Neutrophil (primary cell): ENCODE measurements at regions not wholly inside any gene's neighbourhood (a gene's known extent, or its start where the extent isn't known, plus 50 kb on each side); places are given as distances from the start of the nearest gene placed in this dataset.
"Not testable (repeated sequence)": the region's sequence is repeated elsewhere in the genome, so short reads cannot be mapped to it uniquely, and the experiment has no call there.

Source experiments
- H3K27ac ChIP-seq: fragments of 200-600 bp; sonication (generic); 2 replicates; pipeline ENCODE4 v1.5.1; 2016; ENCODE audit warnings: mild to moderate bottlenecking, moderate library complexity
- H3K27me3 ChIP-seq: fragments of 200-600 bp; sonication (generic); 2 replicates; pipeline ENCODE4 v1.6.0; 2016; ENCODE audit warnings: mild to moderate bottlenecking
- H3K36me3 ChIP-seq: fragments of 200-600 bp; sonication (generic); 2 replicates; pipeline ENCODE4 v1.5.1; 2017
- H3K4me1 ChIP-seq, 2 experiments: fragments of 200-600 bp in 1 of 2; sonication (generic) in 1 of 2; 1 replicate in 1 of 2; 2 replicates in 1 of 2; pipeline versions ENCODE4 v1.5.1 to v1.6.1; 2013 to 2016; ENCODE audit warnings: low read depth in 1 of 2, low read length in 1 of 2, mild to moderate bottlenecking in 1 of 2, moderate library complexity in 1 of 2; ENCODE audit not compliant: control insufficient read depth in 1 of 2, insufficient read depth in 1 of 2
- H3K4me3 ChIP-seq, 2 experiments: fragments of 200-600 bp in 1 of 2; sonication (generic) in 1 of 2; 1 replicate in 1 of 2; 2 replicates in 1 of 2; pipeline ENCODE4 v1.5.1; 2013 to 2016; ENCODE audit warnings: low read depth in 1 of 2, low read length in 1 of 2, mild to moderate bottlenecking in 1 of 2, moderate library complexity in 1 of 2
- H3K9me3 ChIP-seq: fragments of 200-600 bp; sonication (generic); 2 replicates; pipeline ENCODE4 v1.5.1; 2016
- TF ChIP-seq, protein P1 (sequence below): fragments of 200-600 bp; sonication (generic); IDR thresholded peaks from 2 replicates; pipeline ENCODE4 v1.5.1; 2016; ENCODE audit warnings: antibody characterized with exemption

GRCh38 chr19:30806311-30806710 lies 434.1 kb downstream of the ZNF536 start:
- TF ChIP-seq, protein P1, sequence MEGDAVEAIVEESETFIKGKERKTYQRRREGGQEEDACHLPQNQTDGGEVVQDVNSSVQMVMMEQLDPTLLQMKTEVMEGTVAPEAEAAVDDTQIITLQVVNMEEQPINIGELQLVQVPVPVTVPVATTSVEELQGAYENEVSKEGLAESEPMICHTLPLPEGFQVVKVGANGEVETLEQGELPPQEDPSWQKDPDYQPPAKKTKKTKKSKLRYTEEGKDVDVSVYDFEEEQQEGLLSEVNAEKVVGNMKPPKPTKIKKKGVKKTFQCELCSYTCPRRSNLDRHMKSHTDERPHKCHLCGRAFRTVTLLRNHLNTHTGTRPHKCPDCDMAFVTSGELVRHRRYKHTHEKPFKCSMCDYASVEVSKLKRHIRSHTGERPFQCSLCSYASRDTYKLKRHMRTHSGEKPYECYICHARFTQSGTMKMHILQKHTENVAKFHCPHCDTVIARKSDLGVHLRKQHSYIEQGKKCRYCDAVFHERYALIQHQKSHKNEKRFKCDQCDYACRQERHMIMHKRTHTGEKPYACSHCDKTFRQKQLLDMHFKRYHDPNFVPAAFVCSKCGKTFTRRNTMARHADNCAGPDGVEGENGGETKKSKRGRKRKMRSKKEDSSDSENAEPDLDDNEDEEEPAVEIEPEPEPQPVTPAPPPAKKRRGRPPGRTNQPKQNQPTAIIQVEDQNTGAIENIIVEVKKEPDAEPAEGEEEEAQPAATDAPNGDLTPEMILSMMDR, result no peak
- Histone ChIP-seq H3K36me3 (no peaks in the 10 kb centered on the region), H3K27me3 (peaks cover 2% of the 10 kb centered on the region)

GRCh38 chr19:30804751-30805150 lies 432.6 kb downstream of the ZNF536 start:
- H3K27ac ChIP-seq, result no peak overlapping the region
- H3K4me3 ChIP-seq, result no peak overlapping the region
- no peaks in the 10 kb centered on the region for H3K36me3 ChIP-seq
- TF ChIP-seq, protein P1, result no peak
- peaks cover 9% of the 10 kb centered on the region for H3K27me3 ChIP-seq
- H3K9me3 ChIP-seq, result no peaks in the 10 kb centered on the region
- peaks cover 0 to 10% of the 10 kb centered on the region in 2 experiments for H3K4me1 ChIP-seq

More at GRCh38 chr19:30806311-30806710, 434.1 kb downstream of the ZNF536 start:
- Histone ChIP-seq H3K4me1 (peaks cover 12 to 20% of the 10 kb centered on the region in 2 experiments), H3K9me3 (no peaks in the 10 kb centered on the region), H3K4me3 (no peak overlapping the region), H3K27ac (no peak overlapping the region)

DNA sequence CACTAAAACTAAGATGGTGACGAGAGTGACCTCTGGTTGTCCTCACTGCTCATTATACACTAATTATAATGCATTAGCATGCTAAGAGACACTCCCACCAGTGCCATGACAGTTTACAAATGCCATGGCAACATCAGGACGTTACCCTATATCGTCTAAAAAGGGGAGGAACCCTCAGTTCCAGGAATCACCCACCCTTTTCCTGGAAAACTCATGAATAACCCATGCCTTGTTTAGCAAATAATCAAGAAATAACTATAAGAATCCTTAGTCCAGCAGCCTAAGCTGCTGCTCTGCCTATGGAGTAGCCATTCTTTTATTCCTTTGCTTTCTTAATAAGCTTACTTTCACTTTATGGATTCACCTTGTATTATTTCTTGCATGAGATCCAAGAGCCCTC lies 432.1 kb downstream of the ZNF536 start:
- not testable (repeated sequence) for H3K36me3 ChIP-seq, H3K4me3 ChIP-seq, H3K9me3 ChIP-seq, H3K27ac ChIP-seq
- Histone ChIP-seq H3K4me1 (peaks cover 0 to 12% of the 10 kb centered on the region in 2 experiments), H3K27me3 (peaks cover 13% of the 10 kb centered on the region)

- H3K9me3 ChIP-seq, result no peaks in the 10 kb centered on the region
- H3K36me3 ChIP-seq, result no peaks in the 10 kb centered on the region
- no peak overlapping the region for H3K4me3 ChIP-seq
- TF ChIP-seq, protein P1, result no peak
- H3K27ac ChIP-seq, result no peak overlapping the region
- peaks cover 0 to 12% of the 10 kb centered on the region in 2 experiments for H3K4me1 ChIP-seq
- H3K27me3 ChIP-seq, result peaks cover 26% of the 10 kb centered on the region
Measured at GRCh38 chr19:30802424-30803013, 430.3 kb downstream of the ZNF536 start.

DNA sequence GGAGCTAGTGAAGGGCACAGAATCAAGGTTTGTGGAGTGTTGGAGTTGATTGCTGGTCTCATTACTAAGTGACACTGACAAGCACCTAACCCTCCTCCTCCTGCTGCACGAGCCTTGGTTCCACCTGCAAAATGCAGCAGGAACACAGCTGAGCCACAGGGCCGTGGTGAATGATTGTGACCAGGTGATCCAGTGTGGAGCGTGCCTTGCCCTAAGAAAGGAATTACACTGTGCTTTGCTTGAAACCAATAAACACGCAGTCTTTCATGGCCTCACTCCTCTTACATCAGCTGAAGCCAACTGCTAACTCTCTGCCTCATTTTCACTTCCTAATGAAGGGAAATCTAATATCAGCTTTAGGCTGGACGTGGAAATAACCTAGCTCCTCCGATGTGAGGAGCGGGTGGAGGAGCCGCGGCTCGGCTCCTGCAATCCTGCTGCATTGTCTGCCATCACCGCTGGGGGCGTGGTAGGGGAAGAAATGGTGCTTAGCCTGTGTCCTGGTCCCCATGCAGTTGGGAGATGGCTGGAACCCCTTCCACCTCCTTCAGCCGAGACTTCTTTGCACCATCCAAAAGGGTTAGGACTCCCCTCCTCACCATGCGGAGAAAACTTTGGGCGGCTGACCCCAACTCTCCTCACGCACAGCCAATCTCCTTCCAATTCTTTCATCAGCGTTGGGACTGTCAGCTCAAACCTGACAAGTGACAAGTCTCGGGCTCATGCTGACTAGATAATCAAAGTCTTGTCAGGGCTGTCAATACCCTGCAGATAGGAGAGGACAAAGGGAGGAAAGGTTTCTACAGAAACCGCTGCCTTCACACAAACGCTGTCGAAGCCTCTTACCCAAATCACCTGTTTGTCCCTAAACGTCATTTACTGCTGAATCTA lies 427.9 kb downstream of the ZNF536 start:
- Histone ChIP-seq H3K4me3 (no peak overlapping the region), H3K4me1 (peaks cover 0 to 12% of the 10 kb centered on the region in 2 experiments), H3K36me3 (no peaks in the 10 kb centered on the region), H3K9me3 (no peaks in the 10 kb centered on the region), H3K27me3 (peaks cover 28% of the 10 kb centered on the region), H3K27ac (no peak overlapping the region)
- TF ChIP-seq, protein P1, result peak; percentile 86

DNA sequence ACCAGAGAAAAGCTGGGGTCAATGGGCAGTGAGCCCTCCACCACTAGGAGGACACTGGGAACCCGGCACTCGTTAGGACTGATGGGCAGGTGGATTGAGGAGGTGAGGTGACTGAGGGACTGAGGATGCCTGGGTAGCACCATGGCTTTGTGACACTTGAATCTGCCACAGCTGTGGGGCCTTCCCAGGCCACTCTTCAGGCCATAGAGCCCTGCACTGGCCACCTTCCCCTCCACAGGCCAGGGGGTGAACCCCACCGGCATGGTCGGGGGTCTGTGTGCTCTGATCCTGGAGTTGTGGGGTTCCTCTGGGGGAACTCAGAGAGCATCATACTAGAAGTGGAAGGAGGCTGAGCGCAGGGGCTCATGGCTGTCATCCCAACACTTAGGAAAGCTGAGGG lies 423.5 kb downstream of the ZNF536 start:
- no peak overlapping the region for H3K4me3 ChIP-seq
- no peak overlapping the region for H3K27ac ChIP-seq
- no peaks in the 10 kb centered on the region for H3K36me3 ChIP-seq
- H3K27me3 ChIP-seq, result peaks cover 24% of the 10 kb centered on the region
- H3K4me1 ChIP-seq, result peaks cover 3 to 11% of the 10 kb centered on the region in 2 experiments
- H3K9me3 ChIP-seq, result no peaks in the 10 kb centered on the region
- TF ChIP-seq, protein P1, result no peak
